ENCODE measurements at regions not wholly inside any gene's neighbourhood (a gene's known extent, or its start where the extent isn't known, plus 50 kb on each side); places are given as distances from the start of the nearest gene placed in this dataset.

GRCh38 chr16:49910541-49911071, 54.7 kb upstream of the ZNF423 start:
- Histone ChIP-seq H3K4me3 (no peak overlapping the region), H4K20me1 (ENCODE audit: insufficient read depth) (no peaks in the 10 kb centered on the region), H3K4me1 (ENCODE audit: insufficient read depth) (no peaks in the 10 kb centered on the region), H3K27ac (no peak overlapping the region), H3K79me2 (ENCODE audit: insufficient read depth) (no peaks in the 10 kb centered on the region), H3K4me2 (ENCODE audit: unreplicated experiment) (no peak overlapping the region), H3K36me3 (ENCODE audit: low read depth) (no peaks in the 10 kb centered on the region), H3K27me3 (replicated peaks; ENCODE audit: insufficient read depth) (no peaks in the 10 kb centered on the region), H3K9me3 (ENCODE audit: low read depth) (no peaks in the 10 kb centered on the region), H3K9me2 (ENCODE audit: insufficient read depth) (no peaks in the 10 kb centered on the region), H3K9ac (no peak overlapping the region), H2AFZ (no peak overlapping the region), H3F3A (ENCODE audit: insufficient read depth) (no peaks in the 10 kb centered on the region)
- DNase-seq, result no peak
- 51 to 52% methylated on average over 14 of the region's 14 CpGs for whole genome bisulfite sequencing, 2 experiments (ENCODE audit: low coverage in 1 of 2, low lambda C conversion rate in 2 of 2, missing lambda C conversion rate in 2 of 2)
- no peak for TF ChIP-seq EZH2 (IDR thresholded peaks at IDR 0.05; ENCODE audit: insufficient read depth, poor library complexity, severe bottlenecking)
- no peak for TF ChIP-seq EZH2phosphoT487 (IDR thresholded peaks at IDR 0.05; ENCODE audit: insufficient read depth, low read depth)
- in situ Hi-C loops (cut with MboI), result no loop called here

DNA sequence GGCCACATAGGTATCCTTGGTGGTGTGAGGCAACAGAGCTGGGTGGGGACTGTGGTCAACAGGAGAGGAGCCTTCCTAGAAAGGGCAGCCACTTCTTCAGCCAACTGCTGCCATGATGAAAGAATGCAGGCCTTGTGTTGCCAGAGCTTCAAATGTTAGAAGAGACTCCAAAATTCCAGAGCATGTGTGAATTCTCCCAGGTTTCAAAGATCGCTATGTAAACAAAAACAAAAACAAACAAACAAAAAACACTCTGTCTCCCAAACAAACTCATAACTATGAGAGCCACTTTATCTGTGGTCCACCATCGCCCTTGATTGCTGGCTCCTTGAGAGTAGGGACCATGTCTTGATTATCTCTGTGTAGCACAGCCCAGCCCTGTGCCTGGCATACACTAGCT, 55.5 kb upstream of the ZNF423 start:
- Histone ChIP-seq H3K27ac (no peak overlapping the region), H3K4me3 (no peak overlapping the region), H3K79me2 (ENCODE audit: insufficient read depth) (no peaks in the 10 kb centered on the region), H2AFZ (no peak overlapping the region), H3K4me2 (ENCODE audit: unreplicated experiment) (no peak overlapping the region), H3F3A (ENCODE audit: insufficient read depth) (no peaks in the 10 kb centered on the region), H3K36me3 (ENCODE audit: low read depth) (no peaks in the 10 kb centered on the region), H3K9me2 (ENCODE audit: insufficient read depth) (no peaks in the 10 kb centered on the region), H4K20me1 (ENCODE audit: insufficient read depth) (no peaks in the 10 kb centered on the region), H3K9ac (no peak overlapping the region), H3K4me1 (ENCODE audit: insufficient read depth) (no peaks in the 10 kb centered on the region), H3K9me3 (ENCODE audit: low read depth) (no peaks in the 10 kb centered on the region), H3K27me3 (replicated peaks; ENCODE audit: insufficient read depth) (no peaks in the 10 kb centered on the region)
- DNase-seq, result no peak
- WGBS, 2 experiments (ENCODE audit: low coverage in 1 of 2, low lambda C conversion rate in 2 of 2, missing lambda C conversion rate in 2 of 2), result 60 to 68% methylated on average over 2 of the region's 2 CpGs
- TF ChIP-seq EZH2 (IDR thresholded peaks at IDR 0.05; ENCODE audit: insufficient read depth, poor library complexity, severe bottlenecking), result no peak
- TF ChIP-seq EZH2phosphoT487 (IDR thresholded peaks at IDR 0.05; ENCODE audit: insufficient read depth, low read depth), result no peak
- in situ Hi-C loops (cut with MboI), result no loop called here

DNA sequence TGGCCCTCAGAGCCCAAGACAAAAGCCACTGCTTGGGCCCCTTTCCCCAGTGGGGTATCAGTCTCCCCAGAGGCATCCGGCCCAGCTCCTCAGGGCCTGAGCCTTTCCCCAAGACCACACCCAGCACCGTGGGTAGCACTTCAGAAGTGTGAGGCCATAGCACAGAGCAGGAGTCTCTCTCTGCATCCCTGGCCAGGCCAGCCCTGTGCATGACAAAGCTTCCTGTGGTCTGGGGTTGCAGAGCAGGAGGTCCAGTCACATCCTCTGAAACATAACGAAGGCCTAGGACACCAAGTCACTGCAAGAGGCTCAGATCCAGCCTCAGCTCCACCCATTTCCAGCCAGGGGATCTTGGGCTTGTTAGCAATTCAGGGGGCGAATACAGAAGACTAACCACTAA, 56.8 kb upstream of the ZNF423 start:
- H3K4me3 ChIP-seq, result no peak overlapping the region
- no peak overlapping the region for H3K27ac ChIP-seq
- H3K79me2 ChIP-seq (ENCODE audit: insufficient read depth), result no peaks in the 10 kb centered on the region
- H3K9me3 ChIP-seq (ENCODE audit: low read depth), result no peaks in the 10 kb centered on the region
- H3K9me2 ChIP-seq (ENCODE audit: insufficient read depth), result no peaks in the 10 kb centered on the region
- H3K36me3 ChIP-seq (ENCODE audit: low read depth), result no peaks in the 10 kb centered on the region
- no peaks in the 10 kb centered on the region for H3K4me1 ChIP-seq (ENCODE audit: insufficient read depth)
- in situ Hi-C loops (cut with MboI), result no loop called here
- WGBS, 2 experiments (ENCODE audit: low coverage in 1 of 2, low lambda C conversion rate in 2 of 2, missing lambda C conversion rate in 2 of 2), result 44 to 52% methylated on average over 4 of the region's 4 CpGs
- H3K4me2 ChIP-seq (ENCODE audit: unreplicated experiment), result no peak overlapping the region
- H3F3A ChIP-seq (ENCODE audit: insufficient read depth), result no peaks in the 10 kb centered on the region
- no peak for DNase-seq
- H2AFZ ChIP-seq, result no peak overlapping the region
- H3K27me3 ChIP-seq (replicated peaks; ENCODE audit: insufficient read depth), result no peaks in the 10 kb centered on the region
- no peaks in the 10 kb centered on the region for H4K20me1 ChIP-seq (ENCODE audit: insufficient read depth)
- TF ChIP-seq EZH2phosphoT487 (IDR thresholded peaks at IDR 0.05; ENCODE audit: insufficient read depth, low read depth) (no peak), EZH2 (IDR thresholded peaks at IDR 0.05; ENCODE audit: insufficient read depth, poor library complexity, severe bottlenecking) (no peak)
- H3K9ac ChIP-seq, result no peak overlapping the region

DNA sequence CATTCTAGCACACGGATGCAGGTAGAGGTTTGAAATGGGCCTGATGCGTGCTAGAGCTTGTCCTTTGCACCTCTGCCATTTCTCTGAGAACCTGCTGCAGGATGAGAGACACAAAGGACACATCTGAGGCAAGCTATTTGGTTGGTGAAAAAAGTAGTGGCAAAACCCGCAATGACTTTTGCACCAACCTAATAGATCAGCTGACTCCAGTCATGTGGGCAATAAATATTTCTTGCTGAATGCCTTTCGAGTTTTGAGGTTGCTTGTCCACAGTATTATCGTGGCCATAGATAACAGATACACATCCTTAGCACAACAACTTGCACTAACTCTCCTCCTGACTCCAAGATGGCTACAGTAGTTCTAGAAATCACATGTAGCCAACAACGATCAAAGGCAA, 57.8 kb upstream of the ZNF423 start:
- no peak for TF ChIP-seq EZH2 (IDR thresholded peaks at IDR 0.05; ENCODE audit: insufficient read depth, poor library complexity, severe bottlenecking)
- no peak for TF ChIP-seq EZH2phosphoT487 (IDR thresholded peaks at IDR 0.05; ENCODE audit: insufficient read depth, low read depth)
- DNase-seq, result no peak
- Histone ChIP-seq H3K9me3 (ENCODE audit: low read depth) (no peaks in the 10 kb centered on the region), H3F3A (ENCODE audit: insufficient read depth) (no peaks in the 10 kb centered on the region), H3K4me2 (ENCODE audit: unreplicated experiment) (no peak overlapping the region), H3K27ac (no peak overlapping the region), H3K27me3 (replicated peaks; ENCODE audit: insufficient read depth) (no peaks in the 10 kb centered on the region), H4K20me1 (ENCODE audit: insufficient read depth) (no peaks in the 10 kb centered on the region), H3K36me3 (ENCODE audit: low read depth) (no peaks in the 10 kb centered on the region), H3K9ac (no peak overlapping the region), H3K4me1 (ENCODE audit: insufficient read depth) (no peaks in the 10 kb centered on the region), H3K9me2 (ENCODE audit: insufficient read depth) (no peaks in the 10 kb centered on the region), H3K4me3 (no peak overlapping the region), H3K79me2 (ENCODE audit: insufficient read depth) (no peaks in the 10 kb centered on the region), H2AFZ (no peak overlapping the region)
- WGBS, 2 experiments (ENCODE audit: low coverage in 1 of 2, low lambda C conversion rate in 2 of 2, missing lambda C conversion rate in 2 of 2), result 50 to 51% methylated on average over 6 of the region's 6 CpGs
- in situ Hi-C loops (cut with MboI), result no loop called here

DNA sequence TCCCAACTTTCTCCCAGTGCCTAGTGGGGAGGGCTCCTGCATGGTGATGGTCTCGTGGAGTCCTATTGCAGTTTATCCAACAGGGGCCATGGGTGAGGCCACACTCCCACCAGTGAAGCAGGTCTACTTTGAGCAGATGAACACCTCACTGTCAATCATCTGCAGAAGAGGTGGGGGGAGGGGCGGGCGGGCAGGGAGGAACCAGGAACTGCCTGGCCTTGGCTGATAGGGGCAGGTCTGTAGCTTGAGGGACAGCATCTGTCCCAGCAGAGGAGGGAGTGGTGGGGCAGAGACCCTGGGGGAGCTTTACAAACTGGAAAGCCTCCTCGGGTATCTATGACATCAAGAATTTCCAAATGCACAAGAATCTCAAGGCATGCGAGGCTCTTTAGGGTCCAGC, 58.7 kb upstream of the ZNF423 start:
- in situ Hi-C loops (cut with MboI), result no loop called here

More for the DNA sequence above, 58.7 kb upstream of the ZNF423 start:
- no peak overlapping the region for H3K9ac ChIP-seq
- 62 to 64% methylated on average over 5 of the region's 5 CpGs for WGBS, 2 experiments (ENCODE audit: low coverage in 1 of 2, low lambda C conversion rate in 2 of 2, missing lambda C conversion rate in 2 of 2)
- H3K27me3 ChIP-seq (replicated peaks; ENCODE audit: insufficient read depth), result no peaks in the 10 kb centered on the region
- no peaks in the 10 kb centered on the region for H3K9me3 ChIP-seq (ENCODE audit: low read depth)
- no peak overlapping the region for H3K4me3 ChIP-seq
- H3F3A ChIP-seq (ENCODE audit: insufficient read depth), result no peaks in the 10 kb centered on the region
- H3K36me3 ChIP-seq (ENCODE audit: low read depth), result no peaks in the 10 kb centered on the region
- H3K4me2 ChIP-seq (ENCODE audit: unreplicated experiment), result no peak overlapping the region
- no peaks in the 10 kb centered on the region for H3K9me2 ChIP-seq (ENCODE audit: insufficient read depth)
- no peaks in the 10 kb centered on the region for H3K4me1 ChIP-seq (ENCODE audit: insufficient read depth)
- TF ChIP-seq EZH2 (IDR thresholded peaks at IDR 0.05; ENCODE audit: insufficient read depth, poor library complexity, severe bottlenecking), result no peak
- TF ChIP-seq EZH2phosphoT487 (IDR thresholded peaks at IDR 0.05; ENCODE audit: insufficient read depth, low read depth), result no peak
- no peak overlapping the region for H2AFZ ChIP-seq
- no peaks in the 10 kb centered on the region for H4K20me1 ChIP-seq (ENCODE audit: insufficient read depth)
- no peak overlapping the region for H3K27ac ChIP-seq
- no peaks in the 10 kb centered on the region for H3K79me2 ChIP-seq (ENCODE audit: insufficient read depth)
- DNase-seq, result no peak
